SIG-M5 treated with dmso at 0.1 percent for 504 hours (cell line): ENCODE measurements at regions not wholly inside any gene's neighbourhood (a gene's known extent, or its start where the extent isn't known, plus 50 kb on each side); places are given as distances from the start of the nearest gene placed in this dataset.
"Not testable (repeated sequence)": the region's sequence is repeated elsewhere in the genome, so short reads cannot be mapped to it uniquely, and the experiment has no call there.

Experiments used
- DNase-seq: peaks from one replicate; lab custom pipeline; 2025; ENCODE audit not compliant: unreplicated experiment; lab: John Stamatoyannopoulos, UW

DNA sequence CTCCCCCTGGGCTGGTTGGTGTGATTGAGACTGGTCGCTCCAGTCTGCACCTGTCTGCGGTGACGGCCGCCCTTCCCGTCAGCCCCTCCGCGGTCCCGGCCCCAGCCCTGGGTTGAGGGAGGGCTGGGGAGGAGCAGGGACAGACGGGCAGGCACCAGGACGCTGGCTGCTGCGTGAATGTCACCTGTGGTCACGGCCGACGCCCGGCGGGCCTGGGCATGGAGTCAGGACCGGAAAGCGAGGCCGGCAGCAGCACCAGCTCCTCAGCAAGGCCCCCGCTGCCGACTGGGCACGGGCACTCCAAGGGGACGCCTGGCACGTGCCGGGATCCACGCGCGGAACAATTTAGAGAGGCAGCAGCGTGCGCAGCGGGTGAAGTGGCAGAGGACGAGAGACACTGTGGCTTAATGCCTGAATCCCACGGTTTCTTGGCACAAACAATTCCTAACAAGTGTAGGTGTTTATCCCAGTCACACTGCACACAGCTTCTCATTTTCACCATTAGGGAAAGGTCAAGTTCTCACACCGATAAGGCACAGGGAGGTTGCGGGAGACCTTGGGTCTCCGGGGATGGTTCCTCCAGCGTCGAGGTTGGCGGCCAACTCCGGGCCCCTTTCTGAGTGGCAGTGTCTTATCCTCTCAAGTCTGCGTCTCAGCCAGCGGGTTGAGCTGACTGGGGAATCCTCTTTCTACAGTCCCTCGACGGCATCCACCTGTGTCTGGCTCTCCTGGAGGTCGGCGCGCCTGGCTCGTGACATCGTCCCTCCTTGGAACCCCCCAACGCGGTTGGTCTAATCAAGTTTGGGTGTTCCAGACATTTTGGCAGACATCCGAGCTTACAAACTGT is 66.4 kb upstream of the ADGRA1 start:
- DNase-seq, result no peak

DNA sequence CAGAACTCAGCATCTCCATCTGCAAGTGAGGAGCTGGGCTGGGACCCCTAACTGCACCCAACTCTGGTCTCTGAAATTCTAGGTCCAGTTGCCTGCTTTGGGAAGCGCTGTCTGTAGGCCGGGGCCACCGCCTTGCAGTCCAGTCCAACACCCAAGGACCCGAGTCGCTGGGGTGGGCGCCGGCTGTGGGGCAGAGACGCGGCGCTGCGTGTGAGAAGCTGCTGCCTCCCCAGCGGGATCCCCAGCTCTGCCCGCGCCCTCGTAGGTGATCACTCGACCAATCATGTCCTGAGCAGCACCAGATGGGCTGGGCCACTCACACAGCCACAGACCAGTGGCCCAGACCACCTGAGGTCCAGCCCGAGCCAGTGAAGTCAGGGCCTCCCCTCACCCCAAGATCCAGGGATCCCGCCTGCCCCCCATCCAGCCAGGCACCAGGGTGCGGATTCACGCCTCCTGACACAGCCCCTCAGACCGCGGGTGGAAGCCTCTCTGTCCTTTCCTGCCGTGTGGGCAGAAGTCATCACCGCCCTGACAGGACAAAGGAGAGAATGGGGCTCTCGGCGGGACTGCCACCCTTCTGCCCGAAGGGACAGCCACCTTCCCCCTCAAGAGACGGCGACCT is 67.4 kb upstream of the ADGRA1 start:
- DNase-seq, result no peak

DNA sequence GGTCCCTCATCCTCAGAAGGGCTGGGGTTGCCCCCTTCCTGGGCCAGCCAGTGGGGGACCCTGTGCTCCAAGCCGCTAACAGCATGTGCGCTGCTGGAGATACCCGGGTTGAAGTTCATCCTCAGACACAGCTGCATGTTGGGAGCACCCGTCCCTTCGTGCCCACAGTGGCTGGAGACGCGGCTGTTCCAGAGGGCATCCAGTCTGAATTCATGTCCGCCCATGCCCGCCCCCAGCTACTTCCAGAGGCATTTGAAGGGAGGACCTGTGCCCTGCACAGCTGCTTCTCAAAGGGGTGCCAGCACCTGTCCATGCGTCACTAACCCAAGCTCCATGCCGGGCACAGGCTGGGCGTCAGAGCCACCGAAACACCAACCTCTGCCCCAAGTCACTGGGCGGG is 68.1 kb upstream of the ADGRA1 start:
- DNase-seq, result no peak

DNA sequence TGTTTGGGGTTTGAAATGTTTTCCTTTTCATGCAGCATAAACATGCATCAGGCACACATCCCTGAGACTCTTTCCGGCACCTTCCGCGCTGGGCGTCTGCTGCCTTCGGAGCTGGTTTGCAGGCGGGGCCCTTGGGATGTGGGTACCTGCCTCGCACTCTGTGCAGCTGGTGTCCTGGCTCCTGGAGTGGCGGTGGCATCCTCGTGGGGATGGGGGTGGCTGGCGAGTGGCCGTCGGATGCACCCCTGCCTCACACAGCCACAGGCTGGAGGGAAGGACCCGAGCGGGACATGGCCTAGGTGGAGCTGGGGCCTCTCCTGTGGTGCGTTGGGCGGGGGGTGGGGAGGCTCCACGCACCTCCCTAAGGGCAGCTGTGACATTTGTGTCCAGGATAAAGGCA is 68.5 kb upstream of the ADGRA1 start:
- DNase-seq, result no peak

DNA sequence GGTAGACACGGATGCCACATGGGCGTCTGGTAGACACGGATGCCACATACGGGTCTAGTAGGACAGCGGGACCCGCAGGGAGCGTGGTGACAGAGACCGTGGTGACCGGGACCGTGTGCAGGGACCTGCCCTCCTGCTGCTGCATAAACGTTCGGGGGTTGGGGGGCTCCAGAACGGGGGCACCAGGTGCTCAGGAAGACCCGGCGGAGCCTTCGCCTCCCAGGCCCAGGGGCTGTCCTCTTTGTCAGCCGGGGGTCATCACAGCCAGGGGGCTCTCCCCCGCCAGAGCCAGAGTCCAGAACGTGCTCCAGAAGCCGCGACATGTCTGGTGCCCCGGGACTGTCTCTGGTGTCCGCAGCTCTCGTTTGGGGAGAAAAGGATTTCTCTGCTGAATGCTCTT is 69.2 kb upstream of the ADGRA1 start:
- no peak for DNase-seq

DNA sequence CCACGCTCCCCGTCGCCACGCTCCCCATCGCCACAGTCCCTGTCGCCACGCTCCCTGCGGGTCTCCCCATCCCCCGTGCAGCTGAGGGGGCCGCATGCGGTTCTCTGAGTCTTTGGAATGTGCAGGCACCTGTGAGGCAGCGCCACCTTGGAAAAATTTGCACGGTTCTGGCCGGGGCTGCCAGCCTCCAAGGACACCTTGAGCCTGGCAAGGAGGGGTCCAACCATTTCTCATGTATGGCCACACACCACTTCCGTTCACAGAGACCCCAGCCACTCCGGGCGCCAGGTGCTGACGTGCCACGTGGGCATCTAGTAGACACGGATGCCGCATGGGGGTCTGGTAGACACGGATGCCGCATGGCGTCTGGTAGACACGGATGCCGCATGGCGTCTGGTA is 70.5 kb upstream of the ADGRA1 start:
- no peak for DNase-seq

DNA sequence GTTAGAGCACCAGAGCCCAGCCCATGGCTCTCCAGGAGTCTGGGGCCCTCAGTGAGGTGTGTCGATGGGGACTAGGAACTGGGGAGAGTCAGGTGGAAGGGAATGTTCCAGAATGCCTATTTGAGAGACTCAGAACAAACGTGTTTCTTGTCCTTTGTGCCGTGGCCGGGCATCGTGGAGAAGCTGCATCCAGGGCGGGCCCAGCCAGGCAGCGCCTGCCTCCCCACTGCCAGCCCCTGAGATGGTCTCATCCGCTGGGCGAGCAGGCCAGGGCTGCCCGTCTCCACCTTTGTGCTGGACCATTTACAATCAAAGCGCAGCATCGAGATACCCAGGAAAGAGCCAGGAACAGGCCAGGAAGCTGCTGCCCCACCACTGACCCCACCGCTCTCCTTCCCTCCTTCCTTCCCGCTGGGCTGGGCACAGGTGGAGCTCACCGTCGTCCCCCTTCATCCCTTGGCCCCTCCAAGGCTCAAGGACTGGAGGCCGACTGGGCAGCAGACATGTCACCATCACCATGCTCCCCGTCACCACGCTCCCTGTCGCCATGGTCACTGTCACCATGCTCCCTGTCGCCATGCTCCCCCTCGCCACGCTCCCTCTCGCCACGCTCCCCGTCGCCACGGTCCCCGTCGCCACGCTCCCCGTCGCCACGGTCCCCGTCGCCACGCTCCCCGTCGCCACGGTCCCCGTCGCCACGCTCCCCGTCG is 71.1 kb upstream of the ADGRA1 start:
- no peak for DNase-seq

DNA sequence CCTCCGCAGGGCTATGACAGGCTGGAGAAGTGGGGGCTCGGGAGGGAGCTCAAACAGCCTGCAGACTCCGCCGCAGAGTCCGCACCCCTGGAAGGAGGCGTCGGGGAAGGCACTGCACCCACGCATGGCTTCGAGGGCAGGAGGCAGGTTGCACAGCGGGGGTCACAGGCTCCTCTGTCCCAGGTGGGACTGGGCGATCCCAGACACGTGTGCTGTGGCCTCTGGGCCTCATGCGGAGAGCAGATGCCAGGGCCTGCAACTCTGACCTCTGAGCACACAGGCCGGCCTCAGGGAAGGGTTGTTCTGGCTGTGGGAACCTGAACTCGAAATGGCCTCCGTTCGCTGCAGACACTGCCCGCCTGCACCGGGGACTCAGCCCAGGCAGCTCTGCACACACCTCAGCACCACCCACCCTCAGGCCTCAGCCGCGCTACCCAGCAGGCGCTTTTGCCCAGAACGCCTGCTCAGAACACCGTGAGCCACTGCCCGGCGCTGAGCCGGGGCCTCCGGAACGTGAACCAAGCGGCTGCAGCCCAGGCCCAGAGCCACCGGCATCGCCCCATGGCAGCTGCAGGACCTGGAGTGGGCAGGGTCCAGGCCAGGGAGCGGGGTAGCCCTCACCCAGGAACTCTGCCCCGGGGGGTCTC is 71.8 kb upstream of the ADGRA1 start:
- no peak for DNase-seq

DNA sequence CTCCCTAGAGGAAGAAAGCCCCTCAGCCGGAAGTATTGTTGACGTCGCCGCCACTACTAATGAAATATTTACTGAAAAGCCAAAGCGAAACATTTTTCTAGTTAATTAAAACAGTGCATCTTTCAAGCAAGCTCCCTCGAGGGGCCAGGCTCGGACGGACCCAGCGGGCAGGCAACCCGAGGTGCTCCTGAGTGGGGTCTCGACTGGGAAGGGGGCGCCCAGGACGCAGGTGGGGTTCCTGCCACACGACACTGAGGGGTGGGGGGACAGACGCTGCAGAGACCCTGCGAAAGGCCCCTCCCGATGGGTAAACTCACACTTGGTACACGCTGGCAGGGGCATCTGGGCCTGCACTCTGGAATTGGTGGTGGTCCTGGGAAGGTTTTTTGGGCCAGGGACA is 72.4 kb upstream of the ADGRA1 start:
- no peak for DNase-seq

DNA sequence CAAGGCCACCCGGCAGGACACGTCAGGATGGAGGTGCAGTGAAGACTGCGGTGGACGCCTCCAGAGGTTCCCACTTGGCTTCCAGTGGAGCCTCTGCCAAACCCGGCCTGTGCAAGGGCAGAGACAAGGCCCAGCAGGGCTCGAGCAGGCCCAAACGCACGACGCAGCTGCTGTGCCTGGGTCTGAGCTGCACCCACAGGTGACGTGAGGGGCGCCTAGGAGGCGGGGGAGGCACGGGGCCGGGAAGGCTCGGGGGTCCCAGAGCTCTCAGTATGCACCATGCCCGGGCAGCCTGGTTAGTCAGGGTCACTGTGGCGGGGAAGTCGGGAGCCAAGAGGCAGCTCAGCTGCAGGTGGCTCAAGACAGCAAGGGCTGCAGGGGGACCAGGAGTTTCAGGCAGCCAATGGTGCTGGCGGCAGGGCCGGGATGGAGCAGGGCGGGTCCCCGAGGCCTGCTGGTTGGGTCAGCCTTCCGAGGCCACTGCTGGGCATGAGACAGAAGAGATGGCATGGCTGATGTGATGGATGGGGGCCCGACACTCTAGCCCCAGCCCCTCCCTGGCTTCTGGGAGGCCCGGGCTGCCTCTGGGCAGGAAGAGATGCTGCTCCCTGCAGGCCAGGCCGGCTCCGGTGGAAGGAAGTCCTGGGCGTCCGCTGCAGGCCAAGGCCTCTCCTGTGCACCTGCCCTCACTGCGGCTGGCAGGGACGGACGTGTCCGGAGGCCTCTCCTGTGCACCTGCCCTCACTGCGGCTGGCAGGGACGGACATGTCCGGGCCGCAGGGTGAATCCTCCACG is 72.2 kb upstream of the CFAP46 start:
- no peak for DNase-seq

DNA sequence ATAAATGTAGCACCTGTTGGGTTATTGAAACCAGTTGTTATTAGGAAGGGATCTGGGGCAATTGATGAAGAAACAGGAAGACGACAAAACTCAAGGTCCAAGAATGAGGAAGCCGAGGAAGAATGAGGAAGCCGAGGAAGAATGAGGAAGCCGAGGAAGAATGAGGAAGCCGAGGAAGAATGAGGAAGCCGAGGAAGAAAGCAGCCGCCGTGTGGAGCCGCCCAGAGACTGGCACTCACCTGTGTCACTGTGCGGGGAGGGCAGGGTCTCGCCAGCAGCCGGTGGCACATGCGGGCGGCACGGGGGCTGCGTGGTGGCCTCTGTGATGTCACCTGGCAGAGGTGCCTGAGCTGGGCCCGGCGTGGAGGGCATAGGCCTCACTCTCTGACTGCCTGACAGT is 71.1 kb upstream of the CFAP46 start:
- DNase-seq, result peak; percentile 49

DNA sequence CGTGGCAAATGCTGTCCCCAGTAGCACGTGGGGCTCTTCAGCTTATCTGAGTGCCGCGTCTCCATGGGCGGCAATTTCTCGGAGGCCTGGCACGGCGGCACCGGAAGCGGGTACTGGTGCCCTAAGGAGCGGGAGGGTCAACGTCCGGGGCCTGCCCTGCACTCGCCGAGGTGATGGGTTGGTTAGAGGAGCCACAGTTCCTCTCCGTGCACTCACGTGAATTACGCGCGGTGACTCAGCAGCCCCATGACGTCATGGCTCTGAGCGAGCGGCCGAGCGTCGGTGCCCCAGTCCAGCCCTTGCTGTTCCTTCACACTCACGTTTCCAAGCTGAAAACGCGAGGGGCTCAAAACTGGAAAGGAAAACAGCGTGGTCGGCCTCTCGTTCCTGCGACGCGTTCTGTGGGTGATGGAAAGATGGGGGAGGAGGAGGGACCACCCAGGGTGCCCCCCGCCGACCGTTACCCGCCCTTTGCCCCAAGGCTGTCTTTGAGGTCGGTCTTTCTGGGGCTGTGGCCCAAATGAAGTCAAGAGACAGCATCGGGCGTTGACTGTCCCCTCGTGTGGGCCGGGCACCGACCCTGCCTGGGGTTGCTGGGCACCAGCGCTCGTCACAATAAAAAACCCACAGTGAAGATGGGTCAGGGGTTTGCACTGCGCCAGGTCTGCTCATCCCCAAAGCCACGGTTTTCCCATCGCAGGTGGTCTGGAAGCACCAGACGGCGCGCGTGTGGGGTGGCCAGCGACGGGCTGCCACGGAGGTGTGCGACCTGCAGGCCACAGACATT is 70.4 kb upstream of the CFAP46 start:
- DNase-seq, result no peak

DNA sequence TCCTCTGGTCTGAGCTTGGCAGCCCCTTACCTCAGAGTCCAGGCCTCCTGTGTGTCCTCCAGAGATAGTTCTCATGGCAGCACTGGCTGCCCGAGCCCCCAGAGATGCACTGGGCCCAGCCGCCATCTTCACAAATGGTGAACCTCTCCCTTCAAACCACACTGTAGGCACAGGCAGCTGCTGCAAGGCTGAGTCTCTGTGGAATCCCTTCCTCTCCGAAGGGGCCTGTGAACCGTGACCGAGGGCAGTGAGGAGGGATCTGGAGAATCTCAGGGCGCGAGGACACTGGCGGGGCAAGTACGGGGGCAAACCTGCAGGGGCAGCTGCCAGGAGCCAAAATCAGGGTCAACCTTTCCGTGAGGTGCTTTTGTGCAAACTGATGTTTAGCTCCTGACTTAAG is 69.5 kb upstream of the CFAP46 start:
- no peak for DNase-seq

DNA sequence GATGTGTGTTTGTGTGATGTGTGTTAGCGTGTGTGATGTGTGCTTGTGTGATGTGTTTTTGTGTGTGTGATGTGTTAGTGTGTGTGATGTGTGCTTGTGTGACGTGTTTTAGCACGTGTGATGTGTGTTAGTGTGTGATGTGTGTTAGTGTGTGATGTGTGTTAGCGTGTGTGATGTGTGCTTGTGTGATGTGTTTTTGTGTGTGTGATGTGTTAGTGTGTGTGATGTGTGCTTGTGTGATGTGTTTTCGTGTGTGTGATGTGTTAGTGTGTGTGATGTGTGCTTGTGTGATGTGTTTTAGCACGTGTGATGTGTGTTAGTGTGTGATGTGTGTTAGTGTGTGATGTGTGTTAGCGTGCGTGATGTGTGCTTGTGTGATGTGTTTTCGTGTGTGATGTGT is 69.0 kb upstream of the CFAP46 start:
- not testable (repeated sequence) for DNase-seq

DNA sequence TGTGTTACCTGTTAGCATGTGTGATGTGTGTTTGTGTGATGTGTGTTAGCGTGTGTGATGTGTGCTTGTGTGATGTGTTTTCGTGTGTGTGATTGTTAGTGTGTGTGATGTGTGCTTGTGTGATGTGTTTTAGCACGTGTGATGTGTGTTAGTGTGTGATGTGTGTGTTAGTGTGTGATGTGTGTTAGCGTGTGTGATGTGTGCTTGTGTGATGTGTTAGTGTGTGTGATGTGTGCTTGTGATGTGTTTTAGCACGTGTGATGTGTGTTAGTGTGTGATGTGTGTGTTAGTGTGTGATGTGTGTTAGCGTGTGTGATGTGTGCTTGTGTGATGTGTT is 68.4 kb upstream of the CFAP46 start:
- DNase-seq, result not testable (repeated sequence)

DNA sequence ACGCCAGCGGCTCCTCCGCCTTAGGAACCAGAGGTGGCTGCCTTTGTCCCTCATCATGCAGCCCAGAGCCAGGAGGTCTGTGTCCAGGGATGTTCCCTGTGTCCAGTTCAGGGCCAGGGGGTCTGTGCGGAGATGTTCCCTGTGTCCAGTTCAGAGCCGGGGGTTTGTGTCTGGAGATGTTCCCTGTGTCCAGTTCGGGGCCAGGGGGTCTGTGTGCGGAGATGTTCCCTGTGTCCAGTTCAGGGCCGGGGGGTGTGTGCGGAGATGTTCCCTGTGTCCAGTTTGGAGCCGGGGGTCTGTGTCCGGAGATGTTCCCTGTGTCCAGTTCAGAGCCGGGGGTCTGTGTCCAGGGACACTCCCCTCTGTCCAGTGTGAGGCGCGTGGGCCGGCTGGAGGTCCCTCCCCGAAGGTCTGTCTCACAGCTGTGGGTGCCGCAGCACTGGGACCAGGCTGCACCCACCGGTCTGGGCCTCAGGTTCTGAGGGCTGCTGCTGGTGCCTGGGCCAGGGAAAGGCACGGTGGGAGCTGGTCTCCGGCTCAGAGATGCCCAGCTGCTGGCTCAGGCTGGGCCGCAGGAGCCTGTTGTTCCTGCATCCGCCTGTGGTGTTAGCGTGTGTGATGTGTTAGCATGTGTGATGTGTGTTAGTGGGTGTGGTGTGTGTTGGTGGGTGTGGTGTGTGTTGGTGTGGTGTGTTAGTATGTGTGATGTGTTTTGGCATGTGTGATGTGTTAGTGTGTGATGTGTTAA is 67.9 kb upstream of the CFAP46 start:
- no peak for DNase-seq

DNA sequence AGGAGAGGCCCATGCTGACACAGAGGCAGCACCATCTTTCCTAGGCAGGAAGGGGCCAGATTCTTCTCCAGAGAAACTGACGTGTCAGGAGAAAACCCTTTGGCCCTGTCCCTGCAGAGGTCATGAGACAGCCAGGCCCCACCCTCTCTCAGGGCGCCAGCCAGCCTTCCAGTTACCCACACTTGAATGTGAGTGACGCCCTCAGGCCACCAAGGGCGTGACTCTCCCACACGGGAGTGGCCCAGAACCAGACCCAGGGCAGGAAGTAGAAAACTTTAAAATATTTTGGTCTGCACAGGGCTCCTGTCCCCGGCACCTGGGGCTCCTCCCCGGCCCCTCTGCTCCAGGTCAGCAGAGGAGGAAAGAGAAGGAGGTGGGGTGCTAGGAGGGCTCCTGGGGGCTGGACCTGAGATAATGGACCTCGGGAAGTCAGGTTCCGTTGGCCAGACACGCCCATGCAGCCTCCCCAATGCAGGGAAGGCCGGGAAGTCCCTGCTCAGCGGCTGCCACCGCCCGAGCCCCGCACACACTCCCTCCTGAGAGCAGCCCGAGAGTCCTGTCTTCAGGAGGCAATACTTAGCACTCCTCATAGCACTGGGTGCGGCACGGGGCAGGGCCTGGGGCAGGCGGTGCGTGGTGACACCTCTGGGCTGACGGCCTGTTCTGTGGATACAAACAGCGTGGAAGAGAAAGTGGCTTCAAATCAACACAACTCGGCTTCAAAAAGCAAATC is 67.0 kb upstream of the CFAP46 start:
- DNase-seq, result peak; percentile 9

DNA sequence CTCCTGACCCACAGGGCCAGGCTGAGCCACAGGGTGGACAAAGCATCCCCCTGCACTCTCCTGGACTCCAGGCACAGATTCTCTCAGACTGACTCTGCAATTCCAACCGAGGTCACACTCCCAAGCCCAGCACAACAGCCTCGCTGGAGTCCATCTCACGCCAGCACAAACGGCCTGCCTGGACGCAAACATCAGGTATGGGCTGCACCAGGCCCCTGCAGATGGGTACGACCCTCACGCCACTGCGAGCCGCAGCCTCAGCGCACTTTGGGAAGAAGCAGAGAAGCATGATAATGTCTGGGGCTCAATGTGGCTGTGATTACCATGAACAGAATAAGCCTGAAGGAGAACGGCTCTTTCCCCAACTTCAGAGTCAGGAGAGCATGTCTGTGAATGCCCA is 66.4 kb upstream of the CFAP46 start:
- no peak for DNase-seq

DNA sequence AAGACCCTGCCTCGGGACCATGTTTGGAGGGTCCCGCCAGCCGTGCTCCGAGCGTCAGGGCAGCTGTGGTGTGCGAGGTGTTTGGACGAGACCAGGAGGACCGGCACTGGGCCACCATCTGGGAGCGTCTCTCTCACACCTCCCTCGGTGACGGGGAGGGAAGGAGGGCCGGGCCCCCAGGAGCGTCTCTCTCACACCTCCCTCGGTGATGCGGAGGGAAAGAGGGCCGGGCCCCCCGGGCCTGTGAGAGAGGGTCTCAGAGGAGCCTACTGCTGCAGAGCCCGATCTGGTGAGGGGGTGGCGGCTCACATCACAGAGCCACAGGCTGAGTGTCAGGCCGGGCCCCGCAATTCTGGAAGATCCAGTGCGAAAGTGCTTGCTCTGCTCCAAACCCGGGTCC is 65.8 kb upstream of the CFAP46 start:
- no peak for DNase-seq
